Astrocyte of the spinal cord (primary cell): ENCODE measurements at regions not wholly inside any gene's neighbourhood (a gene's known extent, or its start where the extent isn't known, plus 50 kb on each side); places are given as distances from the start of the nearest gene placed in this dataset.
"Not testable (repeated sequence)": the region's sequence is repeated elsewhere in the genome, so short reads cannot be mapped to it uniquely, and the experiment has no call there.

ENCODE experiments used
- DNase-seq: peaks from one replicate; pipeline ENCODE4 v3.0.0; 2011; ENCODE audit warnings: low read depth, low spot score
- H3K4me3 ChIP-seq: 2 replicates; pipeline ENCODE4 v1.5.1; 2011; ENCODE audit warnings: low read depth, mild to moderate bottlenecking, low read length, moderate library complexity
- CTCF ChIP-seq: IDR thresholded peaks from 2 replicates; pipeline ENCODE4 v1.5.1; 2012; ENCODE audit warnings: low read depth, mild to moderate bottlenecking, low read length, inconsistent platforms
- in situ Hi-C: cut with HindIII; loops from 2 replicates; pipeline ENCODE4 v1.10.0; 2017; ENCODE audit warnings: low sequenced_read_pairs

- no peak for TF ChIP-seq CTCF
- in situ Hi-C loops: no loop called here
- no peak for DNase-seq
- no peak overlapping the region for H3K4me3 ChIP-seq
Measured at GRCh38 chr15:95624616-95625361, 705.7 kb upstream of the NR2F2 start.

GRCh38 chr15:95626501-95627361 lies 703.8 kb upstream of the NR2F2 start:
- TF ChIP-seq CTCF: no peak
- in situ Hi-C loops: no loop called here
- DNase-seq: peak; percentile 17
- no peak overlapping the region for H3K4me3 ChIP-seq

GRCh38 chr15:95629503-95630168 lies 700.9 kb upstream of the NR2F2 start:
- H3K4me3 ChIP-seq: no peak overlapping the region
- no peak for TF ChIP-seq CTCF
- DNase-seq: no peak
- in situ Hi-C loops: no loop called here

- H3K4me3 ChIP-seq: no peak overlapping the region
- DNase-seq: no peak
- no peak for TF ChIP-seq CTCF
- in situ Hi-C loops: no loop called here
Measured at GRCh38 chr15:95630683-95631082, 699.8 kb upstream of the NR2F2 start.

GRCh38 chr15:95635666-95636065 lies 694.8 kb upstream of the NR2F2 start:
- no peak overlapping the region for H3K4me3 ChIP-seq
- DNase-seq: no peak
- in situ Hi-C loops: no loop called here
- no peak for TF ChIP-seq CTCF

- H3K4me3 ChIP-seq: no peak overlapping the region
- TF ChIP-seq CTCF: no peak
- in situ Hi-C loops: no loop called here
- no peak for DNase-seq
Measured at GRCh38 chr15:95636107-95636506, 694.4 kb upstream of the NR2F2 start.

GRCh38 chr15:95637234-95637633 lies 693.3 kb upstream of the NR2F2 start:
- H3K4me3 ChIP-seq, in situ Hi-C loops, DNase-seq: not testable (repeated sequence)
